Tibial nerve (tissue), 4 donors: ENCODE measurements at regions not wholly inside any gene's neighbourhood (a gene's known extent, or its start where the extent isn't known, plus 50 kb on each side); places are given as distances from the start of the nearest gene placed in this dataset.
A peak's percentile ranks its signal among the peaks of the same experiment; 100 is the strongest.

ENCODE experiments used
- DNase-seq, 2 donors: peaks; one replicate each; pipeline ENCODE4 v3.0.0-alpha.2; 2019; ENCODE audit warnings: low spot score in 2 of 2
- H3K27ac ChIP-seq, 4 donors: fragments of 200-600 bp; sonication (generic) in 3 of 4; one replicate each; pipeline ENCODE4 v1.5.1; 2017 to 2019; ENCODE audit warnings: mild to moderate bottlenecking in 1 of 4
- H3K27me3 ChIP-seq, 2 donors: fragments of 200-600 bp; sonication (generic) in 1 of 2; one replicate each; pipeline versions ENCODE4 v1.5.1 to v1.6.0; 2017 to 2019
- H3K36me3 ChIP-seq, 3 donors: fragments of 200-600 bp; sonication (generic); one replicate each; pipeline ENCODE4 v1.5.1; 2018 to 2019
- H3K4me1 ChIP-seq, 4 donors: fragments of 200-600 bp; sonication (generic) in 3 of 4; one replicate each; pipeline ENCODE4 v1.5.1; 2017 to 2019
- H3K4me3 ChIP-seq, 4 donors: fragments of 200-600 bp; sonication (generic) in 3 of 4; one replicate each; pipeline ENCODE4 v1.5.1; 2017 to 2019; ENCODE audit warnings: mild to moderate bottlenecking in 1 of 4, moderate library complexity in 1 of 4
- H3K9me3 ChIP-seq, 4 donors: fragments of 200-600 bp; sonication (generic) in 3 of 4; one replicate each; pipeline ENCODE4 v1.5.1; 2017 to 2019
- CTCF ChIP-seq, 5 experiments: fragments of 200-600 bp in 3 of 5; fragments of 450-650 bp in 2 of 5; sonication (generic) in 3 of 5; IDR thresholded peaks; one replicate each; pipeline ENCODE4 v1.5.1; 2016 to 2019; ENCODE audit warnings: antibody characterized with exemption in 5 of 5, mild to moderate bottlenecking in 3 of 5, moderate library complexity in 2 of 5
- EP300 ChIP-seq, 2 donors: sonication (generic); formaldehyde crosslinking; IDR thresholded peaks; one replicate each; pipeline ENCODE4 v1.6.1; 2017; ENCODE audit warnings: antibody characterized with exemption in 2 of 2, mild to moderate bottlenecking in 1 of 2
- POLR2A ChIP-seq, 2 donors: fragments of 450-650 bp; IDR thresholded peaks; one replicate each; pipeline ENCODE4 v1.6.1; 2017; ENCODE audit warnings: antibody characterized with exemption in 2 of 2, mild to moderate bottlenecking in 2 of 2, moderate library complexity in 2 of 2
- WGBS, 2 donors: methylation state at CpG; one replicate each; pipeline ENCODE4 v1.1.5; 2018; 5-methylcytosine and 5-hydroxymethylcytosine counted together

GRCh38 chr10:63766745-63767137, 245.5 kb downstream of the REEP3 start:
- peak overlapping the region in 2 of 4 donors; percentile 53 to 61 for H3K27ac ChIP-seq
- no peaks in the 10 kb centered on the region for H3K36me3 ChIP-seq
- no peaks in the 10 kb centered on the region for H3K27me3 ChIP-seq
- no peaks in the 10 kb centered on the region for H3K9me3 ChIP-seq
- WGBS, 2 donors, result 26 to 29% methylated on average over 2 of the region's 2 CpGs
- peaks cover 0 to 16% (median 0%) of the 10 kb centered on the region in 4 donors for H3K4me1 ChIP-seq
- TF ChIP-seq EP300 (IDR thresholded peaks at IDR 0.05), result peak in 1 of 2 donors; percentile 31
- no peak for TF ChIP-seq POLR2A (IDR thresholded peaks at IDR 0.05)
- no peak for TF ChIP-seq CTCF (IDR thresholded peaks at IDR 0.05)
- DNase-seq, result peak in 1 of 2 donors; percentile 11
- H3K4me3 ChIP-seq, result no peak overlapping the region

- peak overlapping the region in 2 of 4 donors; percentile 53 to 61 for H3K27ac ChIP-seq
- H3K4me1 ChIP-seq, result peaks cover 0 to 17% (median 0%) of the 10 kb centered on the region in 4 donors
- no peaks in the 10 kb centered on the region for H3K9me3 ChIP-seq
- 48 to 52% methylated on average over 4 of the region's 4 CpGs for WGBS, 2 donors
- H3K27me3 ChIP-seq, result no peaks in the 10 kb centered on the region
- no peak for TF ChIP-seq POLR2A (IDR thresholded peaks at IDR 0.05)
- TF ChIP-seq CTCF (IDR thresholded peaks at IDR 0.05), result peak in 4 of 5 experiments; percentile 8 to 51 (median 42)
- no peak for TF ChIP-seq EP300 (IDR thresholded peaks at IDR 0.05)
- H3K36me3 ChIP-seq, result no peaks in the 10 kb centered on the region
- peak in 1 of 2 donors; percentile 15 for DNase-seq
- no peak overlapping the region for H3K4me3 ChIP-seq
Measured at GRCh38 chr10:63767138-63767801, 246.1 kb downstream of the REEP3 start.

DNA sequence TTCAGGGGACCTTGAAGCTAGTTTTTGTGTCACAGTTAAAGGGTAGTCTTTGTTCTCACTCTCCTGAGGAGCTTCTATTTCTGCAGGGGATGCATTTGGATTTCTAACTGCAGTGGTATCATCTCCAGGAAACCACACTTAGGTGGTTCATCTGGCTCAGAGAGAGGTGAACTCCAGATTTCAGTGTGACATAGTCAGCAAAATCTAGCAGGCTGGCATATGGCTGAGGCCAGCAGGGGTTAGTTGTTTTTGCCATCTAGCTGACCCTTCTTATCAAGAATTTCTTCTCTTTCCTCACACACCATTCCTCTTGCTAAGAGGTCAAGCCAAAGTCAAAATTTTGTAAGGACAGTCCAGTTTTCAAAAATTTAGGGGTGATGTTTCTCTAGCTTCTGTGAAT, 248.2 kb downstream of the REEP3 start:
- H3K4me3 ChIP-seq, result no peak overlapping the region
- H3K4me1 ChIP-seq, result peaks cover 0 to 23% (median 0%) of the 10 kb centered on the region in 4 donors
- DNase-seq, result no peak
- TF ChIP-seq EP300 (IDR thresholded peaks at IDR 0.05) (no peak), CTCF (IDR thresholded peaks at IDR 0.05) (no peak), POLR2A (IDR thresholded peaks at IDR 0.05) (no peak)
- H3K36me3 ChIP-seq, result no peaks in the 10 kb centered on the region
- no peaks in the 10 kb centered on the region for H3K27me3 ChIP-seq
- H3K27ac ChIP-seq, result no peak overlapping the region
- no peaks in the 10 kb centered on the region for H3K9me3 ChIP-seq

- no peaks in the 10 kb centered on the region for H3K27me3 ChIP-seq
- no peaks in the 10 kb centered on the region for H3K36me3 ChIP-seq
- no peak overlapping the region for H3K4me3 ChIP-seq
- TF ChIP-seq POLR2A (IDR thresholded peaks at IDR 0.05) (no peak), EP300 (IDR thresholded peaks at IDR 0.05) (no peak), CTCF (IDR thresholded peaks at IDR 0.05) (no peak)
- peaks cover 0 to 23% (median 0%) of the 10 kb centered on the region in 4 donors for H3K4me1 ChIP-seq
- WGBS, 2 donors, result 82 to 92% methylated on average over 7 of the region's 7 CpGs
- no peak for DNase-seq
- no peak overlapping the region for H3K27ac ChIP-seq
- H3K9me3 ChIP-seq, result no peaks in the 10 kb centered on the region
Measured at GRCh38 chr10:63770523-63770922, 249.3 kb downstream of the REEP3 start.

GRCh38 chr10:63772491-63772890, 251.3 kb downstream of the REEP3 start:
- H3K4me1 ChIP-seq, result peaks cover 0 to 13% (median 0%) of the 10 kb centered on the region in 4 donors

More at GRCh38 chr10:63772491-63772890, 251.3 kb downstream of the REEP3 start:
- Histone ChIP-seq H3K36me3 (no peaks in the 10 kb centered on the region), H3K4me3 (no peak overlapping the region), H3K9me3 (no peaks in the 10 kb centered on the region), H3K27ac (no peak overlapping the region), H3K27me3 (no peaks in the 10 kb centered on the region)
- DNase-seq, result no peak
- 33 to 36% methylated on average over 1 of the region's 1 CpG for WGBS, 2 donors
- TF ChIP-seq EP300 (IDR thresholded peaks at IDR 0.05), result no peak
- TF ChIP-seq CTCF (IDR thresholded peaks at IDR 0.05), result no peak
- no peak for TF ChIP-seq POLR2A (IDR thresholded peaks at IDR 0.05)
